ENCODE measurements at regions not wholly inside any gene's neighbourhood (a gene's known extent, or its start where the extent isn't known, plus 50 kb on each side); places are given as distances from the start of the nearest gene placed in this dataset.
"Not testable (repeated sequence)": the region's sequence is repeated elsewhere in the genome, so short reads cannot be mapped to it uniquely, and the experiment has no call there.

DNA sequence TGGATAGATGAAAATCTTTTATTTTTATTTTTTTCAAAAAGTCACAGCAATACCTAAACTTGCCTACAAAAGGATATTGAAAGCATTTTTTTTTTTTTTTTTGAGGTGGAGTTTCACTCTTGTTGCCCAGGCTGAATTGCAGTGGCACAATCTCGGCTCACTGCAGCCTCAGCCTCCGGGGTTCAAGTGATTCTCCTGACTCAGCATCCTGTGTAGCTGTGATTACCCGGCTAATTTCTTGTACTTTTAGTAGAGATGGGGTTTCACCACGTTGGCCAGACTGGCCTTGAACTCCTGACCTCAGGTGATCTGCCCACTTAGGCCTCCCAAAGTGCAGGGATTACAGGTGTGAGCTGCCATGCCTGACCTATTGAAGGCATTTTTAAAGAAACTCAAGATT, 69.1 kb upstream of the DGKB start:
- DNase-seq (ENCODE audit: low spot score): not testable (repeated sequence)

DNA sequence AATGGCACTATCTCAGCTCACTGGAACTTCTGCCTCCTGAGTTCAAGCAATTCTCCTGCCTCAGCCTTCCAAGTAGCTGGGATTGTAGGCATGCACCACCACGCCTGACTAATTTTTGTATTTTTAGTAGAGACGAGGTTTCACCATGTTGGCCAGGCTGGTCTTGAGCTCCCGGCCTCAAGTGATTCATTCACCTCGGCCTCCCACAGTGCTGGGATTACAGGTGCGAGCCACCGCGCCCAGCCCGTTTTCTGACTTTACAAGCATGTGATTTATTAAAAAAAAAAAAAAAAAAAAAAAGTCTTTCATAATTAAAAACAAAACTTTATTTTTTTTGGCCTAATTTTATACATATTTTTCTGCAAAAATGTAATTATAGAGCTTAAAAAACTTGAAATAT, 64.8 kb upstream of the DGKB start:
- DNase-seq (ENCODE audit: low spot score): not testable (repeated sequence)

DNA sequence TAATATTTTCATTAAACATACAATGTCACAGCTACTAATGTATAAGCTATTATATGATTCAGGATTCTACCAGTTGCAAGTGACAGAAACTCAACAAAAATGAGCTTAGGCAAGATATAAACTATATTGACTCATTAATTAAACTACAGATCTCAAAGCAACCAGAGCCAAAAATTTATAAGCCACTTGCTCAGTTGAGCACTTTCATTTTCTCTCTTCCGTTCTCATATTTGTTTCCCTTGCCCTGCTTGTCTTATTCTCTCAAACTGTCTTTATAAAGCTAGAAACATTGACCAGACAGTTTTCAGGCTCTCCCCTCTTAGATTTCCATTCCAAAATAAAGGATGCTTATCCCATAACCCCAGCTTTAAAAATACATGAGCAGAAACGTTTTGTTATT, 60.2 kb upstream of the DGKB start:
- DNase-seq (ENCODE audit: low spot score): no peak

- no peak for DNase-seq (ENCODE audit: low spot score)
Measured at GRCh38 chr7:14960721-14961120, 58.2 kb upstream of the DGKB start.

- no peak for DNase-seq (ENCODE audit: low spot score)
Measured at GRCh38 chr7:14959339-14959738, 56.8 kb upstream of the DGKB start.

DNA sequence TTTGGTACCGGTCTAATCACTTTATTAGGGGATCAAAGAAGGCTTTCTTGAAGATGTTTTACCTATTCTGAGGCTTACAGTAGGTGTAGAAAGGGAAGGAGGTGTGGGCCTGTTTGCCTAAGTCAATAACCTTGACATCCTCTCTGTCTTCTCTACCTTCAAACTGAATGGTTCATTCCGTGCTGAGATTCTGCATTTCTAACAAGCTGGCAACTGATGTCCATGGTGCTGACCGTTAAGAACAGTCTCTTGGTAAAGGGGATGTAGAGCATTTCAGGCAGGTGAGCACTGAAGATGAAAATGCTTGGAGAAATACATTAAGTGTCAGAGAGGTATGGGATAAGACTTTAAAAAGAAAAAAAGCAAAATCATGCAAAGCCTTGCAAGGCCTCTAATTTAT, 51.5 kb upstream of the DGKB start:
- no peak for DNase-seq (ENCODE audit: low spot score)
